Peyer's patch (tissue), 4 donors: ENCODE measurements at regions not wholly inside any gene's neighbourhood (a gene's known extent, or its start where the extent isn't known, plus 50 kb on each side); places are given as distances from the start of the nearest gene placed in this dataset.

Source experiments
- DNase-seq, 3 donors: peaks; one replicate each; pipeline ENCODE4 v3.0.0-alpha.2; 2017 to 2019
- H3K27ac ChIP-seq, 4 donors: fragments of 200-600 bp; sonication (generic); one replicate each; pipeline ENCODE4 v1.5.1; 2016 to 2019
- H3K27me3 ChIP-seq, 2 donors: fragments of 200-600 bp; sonication (generic); one replicate each; pipeline ENCODE4 v1.5.1; 2019
- H3K36me3 ChIP-seq, 3 donors: fragments of 200-600 bp; sonication (generic); one replicate each; pipeline ENCODE4 v1.5.1; 2016 to 2019
- H3K4me1 ChIP-seq, 4 donors: fragments of 200-600 bp; sonication (generic); one replicate each; pipeline ENCODE4 v1.5.1; 2016 to 2019
- H3K4me3 ChIP-seq, 4 donors: fragments of 200-600 bp; sonication (generic); 1 replicate in 3 of 4; 2 replicates in 1 of 4; pipeline ENCODE4 v1.5.1; 2016 to 2019; ENCODE audit warnings: mild to moderate bottlenecking in 1 of 4
- H3K9me3 ChIP-seq, 4 donors: fragments of 200-600 bp; sonication (generic); one replicate each; pipeline ENCODE4 v1.5.1; 2016 to 2019; ENCODE audit warnings: mild to moderate bottlenecking in 1 of 4
- POLR2A ChIP-seq, 2 donors: fragments of 450-650 bp; IDR thresholded peaks; one replicate each; pipeline ENCODE4 v1.5.1; 2017; ENCODE audit warnings: antibody characterized with exemption in 2 of 2, mild to moderate bottlenecking in 2 of 2, moderate library complexity in 2 of 2
- TF ChIP-seq, protein P1 (sequence below), 6 experiments: fragments of 450-650 bp in 4 of 6; fragments of 200-600 bp in 2 of 6; sonication (generic) in 1 of 6; IDR thresholded peaks; one replicate each; pipeline ENCODE4 v1.5.1; 2017 to 2019; ENCODE audit warnings: antibody characterized with exemption in 6 of 6, mild to moderate bottlenecking in 3 of 6, moderate library complexity in 1 of 6

DNA sequence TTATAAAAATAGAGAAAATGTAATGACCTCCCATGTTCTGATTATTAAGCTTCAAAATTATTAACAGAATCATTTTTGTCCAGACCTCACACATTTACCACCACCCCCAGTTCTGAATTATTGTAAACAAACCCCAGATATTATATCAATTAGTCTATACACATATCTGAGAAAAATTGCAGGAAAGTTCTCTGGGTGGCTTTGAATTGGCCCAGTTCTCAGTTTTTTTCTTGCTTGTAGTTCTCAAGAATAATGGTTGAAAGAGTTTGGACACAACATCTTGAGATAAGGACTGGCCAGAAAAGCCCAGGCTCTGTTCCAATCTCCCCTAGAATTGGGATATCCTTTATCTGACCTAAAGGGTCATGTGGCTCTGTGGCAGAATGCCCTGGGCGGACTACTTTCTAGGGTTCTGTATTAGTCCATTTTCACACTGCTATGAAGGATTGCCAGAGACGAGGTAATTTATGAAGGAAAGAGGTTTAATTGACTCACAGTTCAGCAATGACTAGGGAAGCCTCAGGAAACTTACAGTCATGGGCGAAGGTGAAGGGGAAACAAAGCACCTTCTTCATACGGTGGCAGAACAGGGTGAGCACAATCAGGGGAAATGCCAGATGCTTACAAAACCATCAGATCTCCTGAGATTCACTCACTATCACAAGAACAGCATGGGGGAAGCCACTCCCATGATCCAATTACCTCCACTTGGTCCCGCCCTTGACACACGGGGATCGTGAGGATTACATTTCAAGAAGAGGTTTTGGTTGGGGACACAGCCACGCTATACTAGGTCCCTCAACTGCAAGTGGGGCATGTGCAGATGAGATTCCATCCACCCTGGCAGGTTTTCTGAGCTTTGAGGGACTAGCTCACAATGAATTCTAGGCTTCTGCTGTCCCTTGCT is 1504.6 kb upstream of the FLRT2 start:
- Histone ChIP-seq H3K27me3 (no peaks in the 10 kb centered on the region), H3K27ac (no peak overlapping the region), H3K4me1 (no peaks in the 10 kb centered on the region), H3K36me3 (no peaks in the 10 kb centered on the region), H3K9me3 (no peaks in the 10 kb centered on the region), H3K4me3 (no peak overlapping the region)
- no peak for DNase-seq
- no peak for TF ChIP-seq POLR2A (IDR thresholded peaks at IDR 0.05)
- TF ChIP-seq, protein P1, sequence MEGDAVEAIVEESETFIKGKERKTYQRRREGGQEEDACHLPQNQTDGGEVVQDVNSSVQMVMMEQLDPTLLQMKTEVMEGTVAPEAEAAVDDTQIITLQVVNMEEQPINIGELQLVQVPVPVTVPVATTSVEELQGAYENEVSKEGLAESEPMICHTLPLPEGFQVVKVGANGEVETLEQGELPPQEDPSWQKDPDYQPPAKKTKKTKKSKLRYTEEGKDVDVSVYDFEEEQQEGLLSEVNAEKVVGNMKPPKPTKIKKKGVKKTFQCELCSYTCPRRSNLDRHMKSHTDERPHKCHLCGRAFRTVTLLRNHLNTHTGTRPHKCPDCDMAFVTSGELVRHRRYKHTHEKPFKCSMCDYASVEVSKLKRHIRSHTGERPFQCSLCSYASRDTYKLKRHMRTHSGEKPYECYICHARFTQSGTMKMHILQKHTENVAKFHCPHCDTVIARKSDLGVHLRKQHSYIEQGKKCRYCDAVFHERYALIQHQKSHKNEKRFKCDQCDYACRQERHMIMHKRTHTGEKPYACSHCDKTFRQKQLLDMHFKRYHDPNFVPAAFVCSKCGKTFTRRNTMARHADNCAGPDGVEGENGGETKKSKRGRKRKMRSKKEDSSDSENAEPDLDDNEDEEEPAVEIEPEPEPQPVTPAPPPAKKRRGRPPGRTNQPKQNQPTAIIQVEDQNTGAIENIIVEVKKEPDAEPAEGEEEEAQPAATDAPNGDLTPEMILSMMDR (IDR thresholded peaks at IDR 0.05), result no peak

DNA sequence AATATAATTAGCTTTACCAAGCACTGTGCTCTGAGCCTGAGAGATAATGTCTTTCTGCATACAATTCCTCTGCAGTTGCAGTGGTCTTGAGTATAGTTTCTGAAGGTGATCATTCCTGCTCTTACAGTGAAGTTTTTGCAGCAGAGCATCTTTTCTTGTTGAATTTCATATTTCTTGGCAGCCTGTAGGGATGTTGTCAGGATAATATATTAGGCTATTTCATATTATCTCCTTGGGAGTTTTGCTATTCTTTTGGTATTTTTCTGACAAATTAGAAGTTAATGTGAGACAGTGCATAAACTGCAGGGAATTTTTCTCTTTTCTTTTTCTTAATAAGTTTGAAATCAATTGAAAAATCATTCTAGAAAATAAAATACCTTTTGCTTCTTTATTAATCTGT is 1502.6 kb upstream of the FLRT2 start:
- H3K4me3 ChIP-seq, result no peak overlapping the region
- H3K27me3 ChIP-seq, result no peaks in the 10 kb centered on the region
- no peaks in the 10 kb centered on the region for H3K4me1 ChIP-seq
- H3K27ac ChIP-seq, result no peak overlapping the region
- TF ChIP-seq, protein P1 (IDR thresholded peaks at IDR 0.05), result no peak
- TF ChIP-seq POLR2A (IDR thresholded peaks at IDR 0.05), result no peak
- no peaks in the 10 kb centered on the region for H3K9me3 ChIP-seq
- H3K36me3 ChIP-seq, result no peaks in the 10 kb centered on the region
- no peak for DNase-seq

DNA sequence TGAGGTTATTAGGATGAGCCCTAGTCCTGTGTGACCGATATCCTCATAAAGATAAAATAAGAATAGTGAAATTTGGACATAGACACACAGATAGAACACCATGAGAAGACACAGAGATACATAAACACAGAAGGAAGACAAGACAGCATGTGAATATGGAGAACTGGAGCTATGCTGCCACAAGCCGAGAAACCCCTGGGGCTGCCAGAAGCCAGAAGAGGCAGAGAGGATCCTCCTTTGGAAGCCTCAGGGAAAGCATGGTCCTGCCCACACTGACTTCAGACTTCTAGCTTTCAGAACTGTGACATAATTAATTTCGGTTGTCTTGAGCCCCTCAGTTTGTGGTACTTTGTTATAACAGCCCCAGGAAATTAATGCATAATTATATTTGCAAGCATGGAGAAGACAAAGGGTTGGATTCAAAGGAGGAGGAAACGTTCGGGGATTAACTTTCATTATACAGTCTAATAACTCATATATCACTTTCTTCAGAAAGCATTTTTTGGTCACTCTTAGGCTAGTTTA is 1501.8 kb upstream of the FLRT2 start:
- Histone ChIP-seq H3K27me3 (no peaks in the 10 kb centered on the region), H3K4me1 (no peaks in the 10 kb centered on the region), H3K36me3 (no peaks in the 10 kb centered on the region), H3K9me3 (no peaks in the 10 kb centered on the region), H3K27ac (no peak overlapping the region), H3K4me3 (no peak overlapping the region)
- no peak for DNase-seq
- TF ChIP-seq, protein P1 (IDR thresholded peaks at IDR 0.05), result no peak
- no peak for TF ChIP-seq POLR2A (IDR thresholded peaks at IDR 0.05)

DNA sequence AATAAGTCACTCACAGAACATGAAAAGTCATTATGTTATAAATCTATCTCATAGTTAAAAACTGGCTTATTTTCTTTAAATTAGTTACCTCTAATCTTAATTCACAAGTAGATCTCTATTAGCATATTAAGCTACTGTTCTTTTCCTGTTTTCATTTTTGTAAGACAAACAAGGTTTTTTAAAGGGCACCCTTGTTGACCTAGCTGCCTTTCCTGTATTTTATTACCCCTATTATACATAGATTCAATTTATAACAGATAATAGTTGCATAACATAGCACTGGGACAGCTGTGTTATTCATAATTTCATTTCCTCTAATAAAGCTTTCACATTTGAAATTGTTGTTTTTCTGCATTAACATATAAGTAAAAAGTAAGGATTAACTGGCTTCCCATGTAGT is 1500.7 kb upstream of the FLRT2 start:
- no peak for TF ChIP-seq POLR2A (IDR thresholded peaks at IDR 0.05)
- Histone ChIP-seq H3K9me3 (no peaks in the 10 kb centered on the region), H3K4me3 (no peak overlapping the region), H3K4me1 (no peaks in the 10 kb centered on the region), H3K36me3 (no peaks in the 10 kb centered on the region), H3K27me3 (no peaks in the 10 kb centered on the region), H3K27ac (no peak overlapping the region)
- no peak for DNase-seq

DNA sequence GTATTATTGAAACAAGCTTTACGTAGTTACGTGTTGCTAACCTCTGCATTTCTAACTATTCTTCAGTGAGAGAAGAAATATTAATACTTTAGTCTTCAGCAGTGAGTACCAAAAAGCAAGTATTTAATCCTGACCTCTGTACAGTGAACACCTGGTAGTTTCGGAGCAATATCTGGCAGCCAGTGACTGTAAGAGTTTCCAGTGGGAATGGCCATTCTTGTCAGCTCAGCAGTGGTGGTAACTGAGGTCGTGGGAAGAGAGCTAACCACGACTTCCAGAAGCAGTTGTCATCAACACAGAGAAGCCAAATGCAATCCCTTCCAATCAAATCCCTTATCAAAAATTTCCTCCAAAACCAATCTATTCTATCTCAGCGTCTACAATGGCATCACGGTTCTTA is 1500.2 kb upstream of the FLRT2 start:
- H3K27ac ChIP-seq, result no peak overlapping the region
- H3K4me3 ChIP-seq, result no peak overlapping the region
- no peak for DNase-seq

DNA sequence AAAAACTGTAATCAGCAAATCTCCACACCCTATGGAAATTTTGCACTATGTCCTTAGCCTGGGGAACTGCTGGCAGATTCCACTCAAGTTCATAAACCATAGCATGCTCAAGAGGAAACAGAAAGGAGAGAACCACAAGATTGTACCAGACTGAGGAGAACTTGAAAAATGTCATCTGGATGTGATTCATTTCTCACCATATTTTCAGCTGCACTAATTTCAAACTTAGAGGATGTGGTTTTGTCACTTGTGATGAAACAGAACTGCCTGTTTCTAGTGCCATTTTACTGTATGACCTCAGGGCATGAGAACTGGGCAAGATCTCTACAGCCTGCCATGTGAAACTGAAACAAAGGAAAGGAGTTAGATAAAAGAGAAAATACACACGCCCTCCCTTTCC is 1493.1 kb upstream of the FLRT2 start:
- no peaks in the 10 kb centered on the region for H3K27me3 ChIP-seq
- H3K4me1 ChIP-seq, result no peaks in the 10 kb centered on the region
- TF ChIP-seq, protein P1 (IDR thresholded peaks at IDR 0.05), result no peak
- TF ChIP-seq POLR2A (IDR thresholded peaks at IDR 0.05), result no peak
- no peaks in the 10 kb centered on the region for H3K36me3 ChIP-seq
- H3K4me3 ChIP-seq, result no peak overlapping the region
- H3K27ac ChIP-seq, result no peak overlapping the region
- no peaks in the 10 kb centered on the region for H3K9me3 ChIP-seq
- DNase-seq, result no peak

More for the DNA sequence above, 1500.2 kb upstream of the FLRT2 start:
- Histone ChIP-seq H3K4me1 (no peaks in the 10 kb centered on the region), H3K27me3 (no peaks in the 10 kb centered on the region), H3K36me3 (no peaks in the 10 kb centered on the region), H3K9me3 (no peaks in the 10 kb centered on the region)
- no peak for TF ChIP-seq POLR2A (IDR thresholded peaks at IDR 0.05)
- TF ChIP-seq, protein P1 (IDR thresholded peaks at IDR 0.05), result no peak
